ENCODE measurements at regions not wholly inside any gene's neighbourhood (a gene's known extent, or its start where the extent isn't known, plus 50 kb on each side); places are given as distances from the start of the nearest gene placed in this dataset.
"Not testable (repeated sequence)": the region's sequence is repeated elsewhere in the genome, so short reads cannot be mapped to it uniquely, and the experiment has no call there.

DNA sequence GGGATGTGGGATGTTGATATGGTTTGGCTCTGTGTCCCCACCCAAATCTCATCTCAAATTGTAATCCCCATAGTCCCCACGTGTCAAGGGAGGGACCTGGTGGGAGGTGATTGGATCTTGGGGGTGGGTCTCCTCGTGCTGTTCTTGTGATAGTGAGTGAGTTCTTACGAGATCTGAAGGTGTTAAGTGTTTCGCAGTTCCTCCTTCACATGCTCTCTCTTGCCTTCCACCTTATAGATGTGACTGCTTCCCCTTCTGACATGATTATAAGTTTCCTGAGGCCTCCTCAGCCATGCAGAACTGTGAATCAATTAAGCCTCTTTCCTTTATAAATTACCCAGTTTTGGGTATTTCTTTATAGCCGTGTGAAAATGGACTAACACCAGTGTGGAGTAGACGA, 130.1 kb upstream of the KCNE2 start:
- TF ChIP-seq, protein P1, sequence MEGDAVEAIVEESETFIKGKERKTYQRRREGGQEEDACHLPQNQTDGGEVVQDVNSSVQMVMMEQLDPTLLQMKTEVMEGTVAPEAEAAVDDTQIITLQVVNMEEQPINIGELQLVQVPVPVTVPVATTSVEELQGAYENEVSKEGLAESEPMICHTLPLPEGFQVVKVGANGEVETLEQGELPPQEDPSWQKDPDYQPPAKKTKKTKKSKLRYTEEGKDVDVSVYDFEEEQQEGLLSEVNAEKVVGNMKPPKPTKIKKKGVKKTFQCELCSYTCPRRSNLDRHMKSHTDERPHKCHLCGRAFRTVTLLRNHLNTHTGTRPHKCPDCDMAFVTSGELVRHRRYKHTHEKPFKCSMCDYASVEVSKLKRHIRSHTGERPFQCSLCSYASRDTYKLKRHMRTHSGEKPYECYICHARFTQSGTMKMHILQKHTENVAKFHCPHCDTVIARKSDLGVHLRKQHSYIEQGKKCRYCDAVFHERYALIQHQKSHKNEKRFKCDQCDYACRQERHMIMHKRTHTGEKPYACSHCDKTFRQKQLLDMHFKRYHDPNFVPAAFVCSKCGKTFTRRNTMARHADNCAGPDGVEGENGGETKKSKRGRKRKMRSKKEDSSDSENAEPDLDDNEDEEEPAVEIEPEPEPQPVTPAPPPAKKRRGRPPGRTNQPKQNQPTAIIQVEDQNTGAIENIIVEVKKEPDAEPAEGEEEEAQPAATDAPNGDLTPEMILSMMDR (IDR thresholded peaks at IDR 0.05; ENCODE audit: poor library complexity) = not testable (repeated sequence)
- not testable (repeated sequence) for TF ChIP-seq EZH2phosphoT487 (IDR thresholded peaks at IDR 0.05; ENCODE audit: low read depth, severe bottlenecking, unreplicated experiment); EZH2 (IDR thresholded peaks at IDR 0.05; ENCODE audit: borderline replicate concordance)

Data from hepatocyte (in vitro differentiated cells).